HFFc6 (cell line): ENCODE measurements at regions not wholly inside any gene's neighbourhood (a gene's known extent, or its start where the extent isn't known, plus 50 kb on each side); places are given as distances from the start of the nearest gene placed in this dataset.
A peak's percentile ranks its signal among the peaks of the same experiment; 100 is the strongest.

ENCODE experiments used
- DNase-seq: peaks from one replicate; pipeline ENCODE4 v3.0.0-alpha.2; 2018
- H3K27ac Mint-ChIP-seq: 2 replicates; pipeline ENCODE4 v1.8.0; 2020; ENCODE audit warnings: mild to moderate bottlenecking, mixed read lengths
- H3K27me3 Mint-ChIP-seq: 2 replicates; pipeline ENCODE4 v1.8.0; 2021; ENCODE audit warnings: mild to moderate bottlenecking, moderate library complexity, mixed read lengths; ENCODE audit not compliant: insufficient read depth
- H3K36me3 Mint-ChIP-seq: 2 replicates; pipeline ENCODE4 v1.8.0; 2021; ENCODE audit warnings: low read depth, mixed read lengths
- H3K4me1 Mint-ChIP-seq: 2 replicates; pipeline ENCODE4 v1.8.0; 2020; ENCODE audit warnings: low read depth, mixed read lengths
- H3K4me3 Mint-ChIP-seq: 2 replicates; pipeline ENCODE4 v1.8.0; 2020; ENCODE audit warnings: mild to moderate bottlenecking, moderate library complexity, mixed read lengths
- H3K9me3 Mint-ChIP-seq: 2 replicates; pipeline ENCODE4 v1.8.0; 2020; ENCODE audit warnings: mild to moderate bottlenecking, mixed read lengths
- CTCF ChIP-seq: fragments of 200-600 bp; sonication (generic); IDR thresholded peaks from 2 replicates; pipeline ENCODE4 v1.5.0; 2021; ENCODE audit warnings: antibody characterized with exemption, mild to moderate bottlenecking

GRCh38 chr4:119748853-119749252 is 120.2 kb upstream of the PDE5A start:
- H3K9me3 Mint-ChIP-seq: no peaks in the 10 kb centered on the region
- peak; percentile 76 for DNase-seq
- H3K36me3 Mint-ChIP-seq: no peaks in the 10 kb centered on the region
- no peak overlapping the region for H3K4me3 Mint-ChIP-seq
- TF ChIP-seq CTCF: no peak
- peaks cover 52% of the 10 kb centered on the region for H3K4me1 Mint-ChIP-seq
- peak overlapping the region; percentile 7; the same call in 1 of the 2 replicates for H3K27ac Mint-ChIP-seq
- peaks cover 3% of the 10 kb centered on the region; the same call in 1 of the 2 replicates for H3K27me3 Mint-ChIP-seq

- no peak for DNase-seq
- Mint-ChIP-seq H3K4me1 (peaks cover 52% of the 10 kb centered on the region), H3K27me3 (0 out of 2 replicates have a peak, but pooled peaks cover 3% of the 10 kb centered on the region), H3K36me3 (no peaks in the 10 kb centered on the region), H3K4me3 (no peak overlapping the region), H3K27ac (no peak overlapping the region), H3K9me3 (no peaks in the 10 kb centered on the region)
- TF ChIP-seq CTCF: no peak
Measured at GRCh38 chr4:119746951-119747350, 118.3 kb upstream of the PDE5A start.

- H3K27me3 Mint-ChIP-seq: 0 out of 2 replicates have a peak, but pooled peaks cover 3% of the 10 kb centered on the region
- H3K36me3 Mint-ChIP-seq: no peaks in the 10 kb centered on the region
Measured at GRCh38 chr4:119745351-119745750, 116.7 kb upstream of the PDE5A start.

GRCh38 chr4:119744580-119744979 is 116.0 kb upstream of the PDE5A start:
- Mint-ChIP-seq H3K27me3 (0 out of 2 replicates have a peak, but pooled peaks cover 3% of the 10 kb centered on the region), H3K36me3 (no peaks in the 10 kb centered on the region), H3K4me3 (no peak overlapping the region), H3K9me3 (no peaks in the 10 kb centered on the region), H3K4me1 (peaks cover 37% of the 10 kb centered on the region), H3K27ac (no peak overlapping the region)
- no peak for DNase-seq
- TF ChIP-seq CTCF: no peak

More at GRCh38 chr4:119745351-119745750, 116.7 kb upstream of the PDE5A start:
- Mint-ChIP-seq H3K9me3 (no peaks in the 10 kb centered on the region), H3K4me1 (peaks cover 42% of the 10 kb centered on the region), H3K27ac (no peak overlapping the region), H3K4me3 (no peak overlapping the region)
- DNase-seq: no peak
- no peak for TF ChIP-seq CTCF

GRCh38 chr4:119743644-119744043 is 115.0 kb upstream of the PDE5A start:
- H3K27me3 Mint-ChIP-seq: 0 out of 2 replicates have a peak, but pooled peaks cover 3% of the 10 kb centered on the region
- H3K4me3 Mint-ChIP-seq: no peak overlapping the region
- no peaks in the 10 kb centered on the region for H3K9me3 Mint-ChIP-seq
- H3K36me3 Mint-ChIP-seq: no peaks in the 10 kb centered on the region
- H3K4me1 Mint-ChIP-seq: peaks cover 28% of the 10 kb centered on the region
- no peak for TF ChIP-seq CTCF
- DNase-seq: no peak
- H3K27ac Mint-ChIP-seq: no peak overlapping the region

- Mint-ChIP-seq H3K4me1 (peaks cover 32% of the 10 kb centered on the region), H3K4me3 (no peak overlapping the region), H3K27ac (no peak overlapping the region), H3K27me3 (0 out of 2 replicates have a peak, but pooled peaks cover 3% of the 10 kb centered on the region), H3K9me3 (no peaks in the 10 kb centered on the region), H3K36me3 (no peaks in the 10 kb centered on the region)
- no peak for TF ChIP-seq CTCF
- DNase-seq: no peak
Measured at GRCh38 chr4:119739796-119740195, 111.2 kb upstream of the PDE5A start.
